Body of pancreas (tissue), 4 donors: ENCODE measurements at regions not wholly inside any gene's neighbourhood (a gene's known extent, or its start where the extent isn't known, plus 50 kb on each side); places are given as distances from the start of the nearest gene placed in this dataset.

ENCODE experiments used
- ATAC-seq: fragments of 150-250 bp; one replicate; pipeline ENCODE4 v1.9.1; 2016
- DNase-seq, 4 donors: peaks; one replicate each; pipeline ENCODE4 v3.0.0-alpha.2; 2019
- H3K27ac ChIP-seq, 4 donors: fragments of 200-600 bp; sonication (generic); 1 replicate in 3 of 4; 2 replicates in 1 of 4; pipeline versions ENCODE4 v1.5.1 to v1.6.1; 2016 to 2019; ENCODE audit warnings: mild to moderate bottlenecking in 1 of 4, mixed read lengths in 1 of 4, moderate library complexity in 1 of 4
- H3K27me3 ChIP-seq, 2 donors: fragments of 200-600 bp; sonication (generic); one replicate each; pipeline ENCODE4 v1.6.0; 2016; ENCODE audit warnings: mild to moderate bottlenecking in 1 of 2
- H3K36me3 ChIP-seq, 2 donors: fragments of 200-600 bp; sonication (generic); replicated peaks in 1 of 2; 2 replicates each; pipeline ENCODE4 v1.5.1; 2016; ENCODE audit warnings: low read depth in 2 of 2; ENCODE audit not compliant: insufficient read depth in 1 of 2
- H3K4me1 ChIP-seq: fragments of 200-600 bp; sonication (generic); one replicate; pipeline ENCODE4 v1.6.0; 2016
- H3K4me3 ChIP-seq, 2 donors: fragments of 200-600 bp; sonication (generic); 1 replicate in 1 of 2; 2 replicates in 1 of 2; pipeline ENCODE4 v1.5.1; 2016 to 2019
- H3K9me3 ChIP-seq, 3 donors: fragments of 200-600 bp; sonication (generic); 1 replicate in 2 of 3; 2 replicates in 1 of 3; pipeline ENCODE4 v1.5.1; 2016
- POLR2A ChIP-seq, 3 donors: fragments of 450-650 bp; IDR thresholded peaks; one replicate each; pipeline ENCODE4 v1.6.1; 2016; ENCODE audit warnings: antibody characterized with exemption in 3 of 3, mild to moderate bottlenecking in 2 of 3
- WGBS, 2 donors: methylation state at CpG; one replicate each; pipeline ENCODE4 v1.1.5; 2017; 5-methylcytosine and 5-hydroxymethylcytosine counted together
- intact Hi-C: fragments of 100-400 bp; cut with DNase I; formaldehyde crosslinking; loops from one replicate; pipeline ENCODE4 v1.15.1; 2023
- TF ChIP-seq, protein P1 (sequence below), 7 experiments: fragments of 450-650 bp in 4 of 7; fragments of 200-600 bp in 3 of 7; sonication (generic) in 3 of 7; IDR thresholded peaks; one replicate each; pipeline ENCODE4 v1.5.1; 2016 to 2019; ENCODE audit warnings: antibody characterized with exemption in 7 of 7

DNA sequence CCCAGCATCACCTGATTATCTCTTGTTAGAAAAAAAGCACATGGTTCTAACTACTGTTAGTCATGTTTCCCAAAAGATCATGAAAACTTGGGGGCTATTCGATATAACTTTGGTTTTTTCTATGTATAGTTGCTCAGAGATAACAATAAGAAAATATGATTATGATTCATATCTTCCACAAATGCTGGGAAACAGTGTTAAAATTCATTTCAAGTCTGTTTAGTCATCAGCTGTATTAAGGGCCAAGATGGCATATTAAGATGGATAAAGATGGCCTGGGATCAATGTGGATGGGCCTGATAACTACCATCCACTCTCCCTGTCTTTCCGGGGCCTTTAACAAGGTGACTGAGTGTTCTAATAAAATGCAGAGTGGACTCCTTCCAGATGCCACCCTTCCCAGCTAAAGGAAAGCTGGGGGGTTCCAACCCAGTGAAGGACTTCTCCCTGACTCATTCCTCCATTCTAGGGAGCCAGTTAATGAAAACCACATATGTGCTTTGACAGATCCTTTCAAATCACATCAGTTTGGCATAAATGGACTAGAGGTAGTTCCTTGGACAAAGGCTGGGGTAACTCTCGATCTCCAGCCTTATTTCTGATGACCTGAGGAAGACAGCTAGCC is 221.6 kb downstream of the VAPA start:
- H3K4me1 ChIP-seq = peaks cover 24% of the 10 kb centered on the region
- H3K27me3 ChIP-seq = no peaks in the 10 kb centered on the region
- intact Hi-C loops = no loop called here
- DNase-seq (no peak), ATAC-seq (no peak)
- no peaks in the 10 kb centered on the region for H3K36me3 ChIP-seq
- no peak overlapping the region for H3K4me3 ChIP-seq
- WGBS, 2 donors = 89 to 98% methylated on average over 3 of the region's 3 CpGs
- no peak overlapping the region for H3K27ac ChIP-seq
- TF ChIP-seq POLR2A (IDR thresholded peaks at IDR 0.05) = no peak
- TF ChIP-seq, protein P1, sequence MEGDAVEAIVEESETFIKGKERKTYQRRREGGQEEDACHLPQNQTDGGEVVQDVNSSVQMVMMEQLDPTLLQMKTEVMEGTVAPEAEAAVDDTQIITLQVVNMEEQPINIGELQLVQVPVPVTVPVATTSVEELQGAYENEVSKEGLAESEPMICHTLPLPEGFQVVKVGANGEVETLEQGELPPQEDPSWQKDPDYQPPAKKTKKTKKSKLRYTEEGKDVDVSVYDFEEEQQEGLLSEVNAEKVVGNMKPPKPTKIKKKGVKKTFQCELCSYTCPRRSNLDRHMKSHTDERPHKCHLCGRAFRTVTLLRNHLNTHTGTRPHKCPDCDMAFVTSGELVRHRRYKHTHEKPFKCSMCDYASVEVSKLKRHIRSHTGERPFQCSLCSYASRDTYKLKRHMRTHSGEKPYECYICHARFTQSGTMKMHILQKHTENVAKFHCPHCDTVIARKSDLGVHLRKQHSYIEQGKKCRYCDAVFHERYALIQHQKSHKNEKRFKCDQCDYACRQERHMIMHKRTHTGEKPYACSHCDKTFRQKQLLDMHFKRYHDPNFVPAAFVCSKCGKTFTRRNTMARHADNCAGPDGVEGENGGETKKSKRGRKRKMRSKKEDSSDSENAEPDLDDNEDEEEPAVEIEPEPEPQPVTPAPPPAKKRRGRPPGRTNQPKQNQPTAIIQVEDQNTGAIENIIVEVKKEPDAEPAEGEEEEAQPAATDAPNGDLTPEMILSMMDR (IDR thresholded peaks at IDR 0.05) = no peak
- H3K9me3 ChIP-seq = no peaks in the 10 kb centered on the region

GRCh38 chr18:10138719-10139118 is 224.9 kb downstream of the VAPA start:
- intact Hi-C loops = no loop called here
- Histone ChIP-seq H3K9me3 (no peaks in the 10 kb centered on the region), H3K27ac (no peak overlapping the region), H3K4me3 (no peak overlapping the region), H3K27me3 (no peaks in the 10 kb centered on the region), H3K36me3 (no peaks in the 10 kb centered on the region), H3K4me1 (peaks cover 25% of the 10 kb centered on the region)
- WGBS, 2 donors = 95 to 96% methylated on average over 3 of the region's 3 CpGs
- DNase-seq = no peak
- no peak for ATAC-seq
- no peak for TF ChIP-seq POLR2A (IDR thresholded peaks at IDR 0.05)
- TF ChIP-seq, protein P1 (IDR thresholded peaks at IDR 0.05) = no peak

DNA sequence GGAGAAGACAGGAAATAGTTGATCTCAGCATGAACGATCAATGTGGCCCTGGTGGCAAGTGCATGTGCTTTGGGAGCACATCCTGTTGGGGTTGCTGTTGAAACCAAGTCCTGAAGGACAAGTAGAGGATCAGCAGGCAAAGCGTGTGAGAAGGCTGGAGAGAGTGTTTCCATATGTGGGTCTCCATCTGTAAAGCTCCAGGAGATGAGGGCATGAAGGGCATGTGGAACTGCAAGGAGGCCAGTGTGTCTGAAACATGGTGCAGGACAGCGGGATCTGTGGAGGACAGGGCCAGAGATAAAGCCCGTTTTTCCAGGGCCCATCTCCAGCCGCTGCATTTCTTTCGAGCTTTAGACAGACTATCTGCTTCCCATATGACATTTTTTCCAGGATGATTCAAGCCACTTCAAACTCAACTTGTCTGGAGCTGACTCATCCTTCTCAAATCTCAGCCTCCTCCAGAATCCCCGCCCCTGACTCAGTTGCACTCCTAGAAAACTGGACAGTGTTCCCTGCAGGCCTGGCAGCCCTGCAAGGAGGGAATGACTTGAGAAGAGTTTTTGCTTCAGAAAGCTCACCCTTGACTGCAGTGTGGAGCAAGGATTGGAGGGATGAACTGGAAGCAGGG is 226.1 kb downstream of the VAPA start:
- Histone ChIP-seq H3K36me3 (no peaks in the 10 kb centered on the region), H3K9me3 (no peaks in the 10 kb centered on the region), H3K27ac (peak overlapping the region; percentile 36 to 73 (median 66)), H3K4me1 (peaks cover 25% of the 10 kb centered on the region), H3K4me3 (no peak overlapping the region), H3K27me3 (no peaks in the 10 kb centered on the region)
- WGBS, 2 donors = 77 to 81% methylated on average over 7 of the region's 7 CpGs
- no peak for TF ChIP-seq POLR2A (IDR thresholded peaks at IDR 0.05)
- TF ChIP-seq, protein P1 (IDR thresholded peaks at IDR 0.05) = no peak
- intact Hi-C loops = no loop called here
- ATAC-seq = no peak
- DNase-seq = no peak

DNA sequence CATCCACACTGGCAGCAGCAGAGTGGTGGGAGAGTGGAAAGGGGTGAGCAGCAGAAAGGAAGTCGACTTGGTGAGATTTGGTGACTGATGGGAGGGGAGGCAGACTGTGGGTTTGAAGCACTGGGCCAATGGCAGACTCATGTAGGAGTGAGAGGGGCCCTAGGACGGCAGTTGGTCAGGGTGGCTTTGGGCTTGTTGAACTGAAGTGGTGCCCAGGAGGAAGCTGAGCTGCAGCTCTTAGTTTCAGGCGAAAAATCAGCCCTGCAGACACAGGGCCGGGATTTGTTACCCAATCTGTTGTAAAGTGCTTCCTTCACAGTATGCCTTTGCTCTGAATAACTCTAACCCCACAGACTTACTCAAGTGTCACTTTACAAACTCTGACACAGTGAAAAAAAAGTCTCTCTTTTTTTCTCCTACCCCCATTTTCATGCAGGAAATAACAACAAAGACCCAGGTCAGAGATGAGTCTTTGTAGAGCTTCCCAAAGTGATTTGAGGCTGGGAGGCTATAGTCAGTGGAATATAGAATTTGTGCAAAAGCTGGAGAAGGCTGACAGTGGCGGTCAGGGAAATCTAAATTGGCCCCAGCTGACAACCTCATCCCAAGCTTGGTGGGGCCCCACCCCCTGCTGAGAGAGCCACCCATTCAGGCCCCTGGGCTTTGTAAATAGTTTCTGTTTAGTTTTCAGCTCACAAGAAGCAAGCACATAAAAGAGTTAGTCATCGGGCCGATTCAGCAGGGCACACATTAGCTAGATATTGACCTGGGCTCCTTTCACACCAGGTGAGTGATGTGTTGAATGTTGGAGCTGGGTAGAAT is 226.9 kb downstream of the VAPA start:
- H3K9me3 ChIP-seq = no peaks in the 10 kb centered on the region
- peaks cover 25% of the 10 kb centered on the region for H3K4me1 ChIP-seq
- peak overlapping the region; percentile 36 to 73 (median 66) for H3K27ac ChIP-seq
- ATAC-seq (peak; percentile 81), DNase-seq (peak; percentile 40 to 80 (median 53))
- no peak overlapping the region for H3K4me3 ChIP-seq
- no peaks in the 10 kb centered on the region for H3K36me3 ChIP-seq
- intact Hi-C loops = no loop called here
- WGBS, 2 donors = 46% methylated on average over 7 of the region's 7 CpGs
- TF ChIP-seq POLR2A (IDR thresholded peaks at IDR 0.05) = peak in 1 of 3 donors; percentile 18
- TF ChIP-seq, protein P1 (IDR thresholded peaks at IDR 0.05) = no peak
- no peaks in the 10 kb centered on the region for H3K27me3 ChIP-seq
